ENCODE measurements at regions not wholly inside any gene's neighbourhood (a gene's known extent, or its start where the extent isn't known, plus 50 kb on each side); places are given as distances from the start of the nearest gene placed in this dataset.

- CTCF ChIA-PET = no interaction called here
- Histone ChIP-seq H3K27me3 (ENCODE audit: insufficient read depth, low read depth) (peaks cover 34% of the 10 kb centered on the region), H3K27ac (no peak overlapping the region), H3K9me3 (ENCODE audit: insufficient read depth, low read depth) (no peaks in the 10 kb centered on the region), H3K79me2 (ENCODE audit: low read depth) (no peaks in the 10 kb centered on the region), H3K4me3 (no peak overlapping the region), H3K9me2 (ENCODE audit: insufficient read depth) (no peaks in the 10 kb centered on the region), H3K4me2 (no peak overlapping the region), H2AFZ (no peak overlapping the region), H3F3A (ENCODE audit: insufficient read depth, low read depth) (no peaks in the 10 kb centered on the region), H4K20me1 (ENCODE audit: insufficient read depth) (no peaks in the 10 kb centered on the region), H3K36me3 (ENCODE audit: low read depth) (no peaks in the 10 kb centered on the region), H3K4me1 (replicated peaks; ENCODE audit: insufficient read depth) (no peaks in the 10 kb centered on the region)
- TF ChIP-seq EZH2 (IDR thresholded peaks at IDR 0.05; ENCODE audit: low read depth) = no peak
- no peak for TF ChIP-seq CTCF (conservative IDR thresholded peaks at IDR 0.05)
- BruUV-seq (replicated peaks) = no TSS peak
- DNase-seq = no peak
- intact Hi-C loops (cut with micrococcal nuclease; ENCODE audit: unreplicated experiment) = no loop called here
- POLR2A ChIA-PET (ENCODE audit: unreplicated experiment) = no interaction called here
These were observed 265.9 kb upstream of the SALL1 start for GRCh38 chr16:51416926-51417325.

- Histone ChIP-seq H3K4me1 (replicated peaks; ENCODE audit: insufficient read depth) (0 out of 2 replicates have a peak, but pooled peaks cover 6% of the 10 kb centered on the region), H3K9me2 (ENCODE audit: insufficient read depth) (no peaks in the 10 kb centered on the region), H3K4me2 (no peak overlapping the region), H3K9me3 (ENCODE audit: insufficient read depth, low read depth) (no peaks in the 10 kb centered on the region), H3K4me3 (no peak overlapping the region), H3K27ac (no peak overlapping the region), H3K27me3 (ENCODE audit: insufficient read depth, low read depth) (peaks cover 6% of the 10 kb centered on the region; the same call in 1 of the 2 replicates), H4K20me1 (ENCODE audit: insufficient read depth) (no peaks in the 10 kb centered on the region), H3K79me2 (ENCODE audit: low read depth) (no peaks in the 10 kb centered on the region), H2AFZ (no peak overlapping the region), H3K36me3 (ENCODE audit: low read depth) (no peaks in the 10 kb centered on the region), H3F3A (ENCODE audit: insufficient read depth, low read depth) (no peaks in the 10 kb centered on the region)
- intact Hi-C loops (cut with micrococcal nuclease; ENCODE audit: unreplicated experiment) = no loop called here
- TF ChIP-seq EZH2 (IDR thresholded peaks at IDR 0.05; ENCODE audit: low read depth) (no peak), CTCF (conservative IDR thresholded peaks at IDR 0.05) (no peak)
- DNase-seq = no peak
- POLR2A ChIA-PET (ENCODE audit: unreplicated experiment) = no interaction called here
- CTCF ChIA-PET = no interaction called here
- BruUV-seq (replicated peaks) = no TSS peak
These were observed 259.1 kb upstream of the SALL1 start for GRCh38 chr16:51410125-51410524.

- Histone ChIP-seq H3K27me3 (ENCODE audit: insufficient read depth, low read depth) (no peaks in the 10 kb centered on the region; the same call in 1 of the 2 replicates), H3K27ac (no peak overlapping the region), H3K4me3 (no peak overlapping the region), H3F3A (ENCODE audit: insufficient read depth, low read depth) (no peaks in the 10 kb centered on the region), H3K4me2 (no peak overlapping the region), H3K9me2 (ENCODE audit: insufficient read depth) (no peaks in the 10 kb centered on the region), H3K36me3 (ENCODE audit: low read depth) (no peaks in the 10 kb centered on the region), H4K20me1 (ENCODE audit: insufficient read depth) (no peaks in the 10 kb centered on the region), H3K4me1 (replicated peaks; ENCODE audit: insufficient read depth) (0 out of 2 replicates have a peak, but pooled peaks cover 6% of the 10 kb centered on the region), H3K9me3 (ENCODE audit: insufficient read depth, low read depth) (no peaks in the 10 kb centered on the region), H3K79me2 (ENCODE audit: low read depth) (no peaks in the 10 kb centered on the region), H2AFZ (no peak overlapping the region)
- no peak for TF ChIP-seq EZH2 (IDR thresholded peaks at IDR 0.05; ENCODE audit: low read depth)
- no peak for TF ChIP-seq CTCF (conservative IDR thresholded peaks at IDR 0.05)
- ChIA-PET POLR2A (ENCODE audit: unreplicated experiment) (no interaction called here), CTCF (no interaction called here)
- no TSS peak for BruUV-seq (replicated peaks)
- intact Hi-C loops (cut with micrococcal nuclease; ENCODE audit: unreplicated experiment) = no loop called here
- DNase-seq = no peak
These were observed 258.1 kb upstream of the SALL1 start for GRCh38 chr16:51409001-51409675.
